ENCODE measurements at regions not wholly inside any gene's neighbourhood (a gene's known extent, or its start where the extent isn't known, plus 50 kb on each side); places are given as distances from the start of the nearest gene placed in this dataset.

DNA sequence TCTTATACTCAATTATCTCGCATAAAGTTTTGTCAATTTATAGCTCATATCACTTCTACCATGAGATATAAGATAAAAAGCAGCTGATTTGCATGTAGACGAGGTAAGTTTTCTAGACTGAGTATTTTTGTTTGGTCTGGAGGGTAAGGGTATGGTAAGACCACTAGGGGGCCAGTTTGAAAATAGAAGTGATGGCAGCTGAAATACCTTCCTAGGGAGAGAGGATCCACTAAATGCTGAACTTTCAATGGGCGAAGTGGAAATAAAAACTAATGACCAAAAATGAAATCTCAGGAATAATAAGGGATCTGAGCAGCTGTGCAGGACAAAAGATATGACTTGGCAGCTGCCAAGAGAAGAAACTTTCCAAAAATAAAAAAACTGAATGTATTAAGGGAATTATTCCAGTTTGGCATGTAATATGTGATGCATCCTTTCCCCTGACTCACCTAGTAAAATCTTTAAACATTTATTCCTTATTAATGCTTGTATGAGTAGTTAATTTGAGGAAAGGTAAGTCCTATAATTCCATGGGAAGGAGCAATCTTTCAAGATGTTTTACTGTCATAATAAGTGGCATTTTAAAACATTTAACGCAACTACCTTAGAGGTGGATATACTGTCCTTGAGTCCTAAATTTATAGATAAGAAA lies 754.5 kb downstream of the C12orf50 start:
- TF ChIP-seq, protein P1, sequence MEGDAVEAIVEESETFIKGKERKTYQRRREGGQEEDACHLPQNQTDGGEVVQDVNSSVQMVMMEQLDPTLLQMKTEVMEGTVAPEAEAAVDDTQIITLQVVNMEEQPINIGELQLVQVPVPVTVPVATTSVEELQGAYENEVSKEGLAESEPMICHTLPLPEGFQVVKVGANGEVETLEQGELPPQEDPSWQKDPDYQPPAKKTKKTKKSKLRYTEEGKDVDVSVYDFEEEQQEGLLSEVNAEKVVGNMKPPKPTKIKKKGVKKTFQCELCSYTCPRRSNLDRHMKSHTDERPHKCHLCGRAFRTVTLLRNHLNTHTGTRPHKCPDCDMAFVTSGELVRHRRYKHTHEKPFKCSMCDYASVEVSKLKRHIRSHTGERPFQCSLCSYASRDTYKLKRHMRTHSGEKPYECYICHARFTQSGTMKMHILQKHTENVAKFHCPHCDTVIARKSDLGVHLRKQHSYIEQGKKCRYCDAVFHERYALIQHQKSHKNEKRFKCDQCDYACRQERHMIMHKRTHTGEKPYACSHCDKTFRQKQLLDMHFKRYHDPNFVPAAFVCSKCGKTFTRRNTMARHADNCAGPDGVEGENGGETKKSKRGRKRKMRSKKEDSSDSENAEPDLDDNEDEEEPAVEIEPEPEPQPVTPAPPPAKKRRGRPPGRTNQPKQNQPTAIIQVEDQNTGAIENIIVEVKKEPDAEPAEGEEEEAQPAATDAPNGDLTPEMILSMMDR (IDR thresholded peaks at IDR 0.05; ENCODE audit: low read depth, low read length): peak; percentile 66
- DNase-seq (ENCODE audit: low read depth in 1 of 2, low spot score in 1 of 2): peak; percentile 60 to 61
- H3K27me3 ChIP-seq: no peaks in the 10 kb centered on the region
- no peaks in the 10 kb centered on the region for H3K36me3 ChIP-seq
- H3K27ac ChIP-seq: no peak overlapping the region
- H3K9me3 ChIP-seq (ENCODE audit: low read depth): no peaks in the 10 kb centered on the region
- H3K4me3 ChIP-seq: no peak overlapping the region
- H3K4me1 ChIP-seq (ENCODE audit: low read depth): no peaks in the 10 kb centered on the region

DNA sequence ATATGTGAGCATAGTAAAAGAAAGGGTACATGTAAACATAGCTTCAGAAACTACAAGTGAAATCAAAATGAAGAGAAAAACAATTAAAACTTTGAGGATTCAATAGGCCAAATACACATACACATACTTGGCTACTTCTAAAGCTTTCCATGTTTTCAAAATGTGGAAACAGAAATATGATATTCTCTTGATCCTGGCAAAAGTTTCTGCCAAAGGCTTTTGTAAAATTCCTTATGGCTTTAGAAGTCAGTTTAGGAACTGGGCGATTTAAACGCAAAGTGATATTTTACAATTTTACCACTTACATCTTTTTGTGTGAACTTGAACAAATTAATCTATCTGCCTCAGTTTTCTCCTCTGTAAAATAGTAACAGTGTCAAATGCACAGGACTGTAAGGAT lies 756.4 kb downstream of the C12orf50 start:
- no peaks in the 10 kb centered on the region for H3K9me3 ChIP-seq (ENCODE audit: low read depth)
- TF ChIP-seq, protein P1 (IDR thresholded peaks at IDR 0.05; ENCODE audit: low read depth, low read length): no peak
- no peak overlapping the region for H3K4me3 ChIP-seq
- no peak for DNase-seq (ENCODE audit: low read depth in 1 of 2, low spot score in 1 of 2)
- no peak overlapping the region for H3K27ac ChIP-seq
- no peaks in the 10 kb centered on the region for H3K4me1 ChIP-seq (ENCODE audit: low read depth)
- H3K36me3 ChIP-seq: no peaks in the 10 kb centered on the region
- no peaks in the 10 kb centered on the region for H3K27me3 ChIP-seq

DNA sequence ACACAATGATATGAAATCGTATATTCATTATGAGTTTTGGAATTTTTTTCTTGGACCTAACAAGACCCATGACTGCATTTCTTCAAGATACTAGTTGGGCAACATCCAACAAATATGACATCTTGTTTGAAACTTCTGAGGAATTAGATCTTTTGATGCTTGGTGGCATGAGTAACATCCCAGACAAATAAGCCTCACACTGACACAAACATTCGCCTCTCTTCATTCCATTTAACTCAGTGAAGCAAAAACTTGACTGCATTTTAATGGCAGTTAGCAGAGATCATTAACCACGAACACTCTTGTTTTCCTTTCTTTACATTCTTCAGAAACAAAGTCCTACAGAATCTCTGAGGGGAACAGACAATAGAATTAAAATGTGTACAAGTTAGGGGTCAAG lies 758.3 kb downstream of the C12orf50 start:
- H3K4me1 ChIP-seq (ENCODE audit: low read depth): no peaks in the 10 kb centered on the region
- H3K36me3 ChIP-seq: no peaks in the 10 kb centered on the region
- peak in 1 of 2 donors; percentile 34 for DNase-seq (ENCODE audit: low read depth in 1 of 2, low spot score in 1 of 2)
- H3K27ac ChIP-seq: no peak overlapping the region
- no peaks in the 10 kb centered on the region for H3K27me3 ChIP-seq
- TF ChIP-seq, protein P1 (IDR thresholded peaks at IDR 0.05; ENCODE audit: low read depth, low read length): no peak
- H3K9me3 ChIP-seq (ENCODE audit: low read depth): no peaks in the 10 kb centered on the region
- no peak overlapping the region for H3K4me3 ChIP-seq

DNA sequence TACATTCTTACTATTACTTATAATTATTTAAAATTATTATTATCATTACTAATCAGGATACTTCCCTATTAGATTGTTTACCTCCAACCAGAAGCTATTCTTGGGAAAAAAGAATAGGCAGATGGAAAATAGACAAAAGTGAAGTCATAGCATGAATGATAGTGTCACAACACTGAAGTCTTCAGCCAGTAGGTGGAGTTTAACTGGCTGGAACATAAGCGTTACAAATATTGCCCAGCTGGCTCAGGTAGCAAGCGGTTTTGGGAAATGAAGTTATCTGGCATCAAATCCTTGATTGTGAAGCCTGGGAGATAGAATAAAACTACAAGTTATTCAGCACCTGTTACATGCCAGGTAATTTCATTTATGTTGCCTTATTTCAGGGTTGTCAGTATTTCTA lies 762.9 kb downstream of the C12orf50 start:
- H3K4me1 ChIP-seq (ENCODE audit: low read depth): no peaks in the 10 kb centered on the region
- no peak overlapping the region for H3K4me3 ChIP-seq
- H3K36me3 ChIP-seq: no peaks in the 10 kb centered on the region
- H3K9me3 ChIP-seq (ENCODE audit: low read depth): no peaks in the 10 kb centered on the region
- no peak for DNase-seq (ENCODE audit: low read depth in 1 of 2, low spot score in 1 of 2)
- no peak overlapping the region for H3K27ac ChIP-seq
- H3K27me3 ChIP-seq: no peaks in the 10 kb centered on the region
- TF ChIP-seq, protein P1 (IDR thresholded peaks at IDR 0.05; ENCODE audit: low read depth, low read length): no peak

DNA sequence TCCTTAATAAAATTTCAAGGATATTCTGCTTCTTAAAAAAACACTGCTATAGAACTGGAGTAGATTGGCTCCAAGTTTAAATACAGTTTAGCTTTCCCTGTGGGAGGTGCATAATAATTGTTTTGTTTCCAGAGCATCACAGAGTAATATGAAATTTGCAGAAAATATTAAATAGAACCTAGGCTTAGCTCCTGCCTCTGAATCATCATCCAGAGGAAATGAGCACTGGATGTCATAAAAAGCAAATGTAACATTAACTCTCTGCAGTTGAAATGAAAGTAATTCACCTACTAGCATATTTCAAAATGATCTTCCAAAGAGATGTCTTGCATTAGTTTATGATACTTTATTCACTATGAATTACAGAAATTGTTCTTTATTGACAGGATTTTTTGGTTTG lies 769.8 kb downstream of the C12orf50 start:
- TF ChIP-seq, protein P1 (IDR thresholded peaks at IDR 0.05; ENCODE audit: low read depth, low read length): no peak
- Histone ChIP-seq H3K27me3 (no peaks in the 10 kb centered on the region), H3K27ac (no peak overlapping the region), H3K4me1 (ENCODE audit: low read depth) (no peaks in the 10 kb centered on the region), H3K4me3 (no peak overlapping the region), H3K9me3 (ENCODE audit: low read depth) (no peaks in the 10 kb centered on the region), H3K36me3 (no peaks in the 10 kb centered on the region)
- peak in 1 of 2 donors; percentile 9 for DNase-seq (ENCODE audit: low read depth in 1 of 2, low spot score in 1 of 2)
